OCI-LY3 (cell line): ENCODE measurements at regions not wholly inside any gene's neighbourhood (a gene's known extent, or its start where the extent isn't known, plus 50 kb on each side); places are given as distances from the start of the nearest gene placed in this dataset.

Experiments used
- CTCF ChIP-seq: fragments of 200-600, 300-600 bp; sonication (generic); IDR thresholded peaks from 2 replicates; pipeline ENCODE4 v1.5.1; 2014; ENCODE audit warnings: antibody characterized with exemption, low read length, low read depth
- EZH2phosphoT487 ChIP-seq: fragments of 200-600 bp; shearing (Covaris generic); IDR thresholded peaks from 2 replicates; pipeline ENCODE4 v1.6.1; 2018; ENCODE audit warnings: antibody characterized with exemption, mixed run types, low read depth

GRCh38 chr3:150101016-150101415, 130.3 kb upstream of the PFN2 start:
- TF ChIP-seq CTCF (no peak), EZH2phosphoT487 (no peak)
